Small intestine (tissue), 7 donors: ENCODE measurements at regions not wholly inside any gene's neighbourhood (a gene's known extent, or its start where the extent isn't known, plus 50 kb on each side); places are given as distances from the start of the nearest gene placed in this dataset.
A peak's percentile ranks its signal among the peaks of the same experiment; 100 is the strongest.

Experiments used
- DNase-seq, 2 donors: peaks; one replicate each; pipeline versions ENCODE4 v3.0.0 to v3.0.0-alpha.2; 2013
- FAIRE-seq: peaks from 2 replicates; lab custom pipeline; 2012; peaks lifted over from hg19 to GRCh38; lab: Jason Lieb, UNC
- H3K27ac ChIP-seq, 3 donors: one replicate each; pipeline ENCODE4 v1.5.1; 2013; ENCODE audit warnings: low read length in 2 of 3, mild to moderate bottlenecking in 2 of 3, control low read depth in 1 of 3, inconsistent platforms in 1 of 3, low read depth in 1 of 3, moderate library complexity in 1 of 3
- H3K27me3 ChIP-seq, 3 donors: one replicate each; pipeline ENCODE4 v1.6.1; 2013; ENCODE audit warnings: low read length in 3 of 3, inconsistent platforms in 1 of 3; ENCODE audit not compliant: control insufficient read depth in 3 of 3, insufficient read depth in 3 of 3
- H3K36me3 ChIP-seq, 3 donors: one replicate each; pipeline ENCODE4 v1.6.1; 2013; ENCODE audit warnings: low read length in 3 of 3, inconsistent platforms in 1 of 3, low read depth in 1 of 3, mild to moderate bottlenecking in 1 of 3, moderate library complexity in 1 of 3; ENCODE audit not compliant: control insufficient read depth in 3 of 3, insufficient read depth in 2 of 3
- H3K4me1 ChIP-seq, 3 donors: one replicate each; pipeline ENCODE4 v1.6.1; 2013; ENCODE audit warnings: low read length in 2 of 3, inconsistent platforms in 1 of 3, low read depth in 1 of 3, mild to moderate bottlenecking in 1 of 3, moderate library complexity in 1 of 3; ENCODE audit not compliant: control insufficient read depth in 3 of 3, insufficient read depth in 2 of 3
- H3K4me3 ChIP-seq, 3 donors: one replicate each; pipeline ENCODE4 v1.5.1; 2013; ENCODE audit warnings: low read length in 3 of 3, control low read depth in 1 of 3, inconsistent platforms in 1 of 3, low read depth in 1 of 3, mild to moderate bottlenecking in 1 of 3, moderate library complexity in 1 of 3
- H3K9me3 ChIP-seq, 2 donors: one replicate each; pipeline ENCODE4 v1.6.1; 2013; ENCODE audit warnings: low read depth in 1 of 2, low read length in 1 of 2; ENCODE audit not compliant: control insufficient read depth in 2 of 2, insufficient read depth in 1 of 2
- WGBS, 3 donors: extraction: QIAGEN DNeasy Blood & Tissue Kit; methylation state at CpG; one replicate each; pipeline ENCODE4 v1.1.7; 2013; 5-methylcytosine and 5-hydroxymethylcytosine counted together
- donor health status: healthy with polysubstance abuse.
- donor health status: control.
- donor health status: control.
- donor health status: Bipolar disorder and iron deficiency.
- donor health status: healthy.

- DNase-seq (no peak), FAIRE-seq (no peak)
Measured at GRCh38 chr6:14787250-14787649, 458.6 kb upstream of the JARID2 start.

GRCh38 chr6:14787677-14788076, 458.2 kb upstream of the JARID2 start:
- Histone ChIP-seq H3K36me3 (no peaks in the 10 kb centered on the region), H3K9me3 (peaks cover 0 to 2% of the 10 kb centered on the region in 2 donors), H3K4me3 (no peak overlapping the region), H3K4me1 (peaks cover 0 to 15% (median 0%) of the 10 kb centered on the region in 3 donors), H3K27me3 (no peaks in the 10 kb centered on the region), H3K27ac (no peak overlapping the region)
- DNase-seq: no peak
- FAIRE-seq: no peak
- WGBS, 3 donors: 80 to 92% (median 84%) methylated on average over 2 of the region's 2 CpGs

More at GRCh38 chr6:14787250-14787649, 458.6 kb upstream of the JARID2 start:
- Histone ChIP-seq H3K4me3 (no peak overlapping the region), H3K9me3 (peaks cover 0 to 2% of the 10 kb centered on the region in 2 donors), H3K27me3 (no peaks in the 10 kb centered on the region), H3K4me1 (peaks cover 0 to 11% (median 0%) of the 10 kb centered on the region in 3 donors), H3K36me3 (no peaks in the 10 kb centered on the region), H3K27ac (no peak overlapping the region)
- WGBS, 3 donors: 59 to 93% (median 65%) methylated on average over 2 of the region's 2 CpGs

GRCh38 chr6:14789996-14790395, 455.9 kb upstream of the JARID2 start:
- WGBS, 3 donors: 63 to 72% (median 67%) methylated on average over 4 of the region's 4 CpGs
- Histone ChIP-seq H3K27me3 (no peaks in the 10 kb centered on the region), H3K36me3 (no peaks in the 10 kb centered on the region), H3K4me3 (no peak overlapping the region), H3K4me1 (peaks cover 0 to 13% (median 0%) of the 10 kb centered on the region in 3 donors), H3K9me3 (no peaks in the 10 kb centered on the region), H3K27ac (no peak overlapping the region)
- FAIRE-seq: no peak
- DNase-seq: no peak

- FAIRE-seq: no peak
- H3K27me3 ChIP-seq: no peaks in the 10 kb centered on the region
- WGBS, 3 donors: 66 to 95% (median 91%) methylated on average over 1 of the region's 1 CpG
- no peaks in the 10 kb centered on the region for H3K9me3 ChIP-seq
- H3K36me3 ChIP-seq: no peaks in the 10 kb centered on the region
- H3K27ac ChIP-seq: no peak overlapping the region
- DNase-seq: no peak
- peaks cover 0 to 12% (median 0%) of the 10 kb centered on the region in 3 donors for H3K4me1 ChIP-seq
- H3K4me3 ChIP-seq: no peak overlapping the region
Measured at GRCh38 chr6:14790976-14791375, 454.9 kb upstream of the JARID2 start.

GRCh38 chr6:14791526-14791925, 454.3 kb upstream of the JARID2 start:
- H3K27me3 ChIP-seq: no peaks in the 10 kb centered on the region
- H3K4me3 ChIP-seq: no peak overlapping the region
- no peaks in the 10 kb centered on the region for H3K9me3 ChIP-seq
- H3K4me1 ChIP-seq: peaks cover 0 to 12% (median 0%) of the 10 kb centered on the region in 3 donors
- H3K27ac ChIP-seq: no peak overlapping the region
- FAIRE-seq (no peak), DNase-seq (no peak)
- H3K36me3 ChIP-seq: no peaks in the 10 kb centered on the region
- WGBS, 3 donors: 10 to 55% (median 31%) methylated on average over 2 of the region's 2 CpGs

- no peak for FAIRE-seq
- Histone ChIP-seq H3K27me3 (no peaks in the 10 kb centered on the region), H3K4me1 (peaks cover 0 to 12% (median 0%) of the 10 kb centered on the region in 3 donors), H3K36me3 (no peaks in the 10 kb centered on the region), H3K9me3 (no peaks in the 10 kb centered on the region), H3K27ac (no peak overlapping the region), H3K4me3 (no peak overlapping the region)
- WGBS, 3 donors: 18 to 50% (median 39%) methylated on average over 6 of the region's 6 CpGs
- peak; percentile 38 to 47 for DNase-seq
Measured at GRCh38 chr6:14792118-14792955, 453.5 kb upstream of the JARID2 start.

- DNase-seq (no peak), FAIRE-seq (no peak)
- Histone ChIP-seq H3K4me1 (peaks cover 0 to 13% (median 2%) of the 10 kb centered on the region in 3 donors), H3K27ac (no peak overlapping the region), H3K36me3 (no peaks in the 10 kb centered on the region), H3K27me3 (no peaks in the 10 kb centered on the region), H3K9me3 (no peaks in the 10 kb centered on the region), H3K4me3 (no peak overlapping the region)
- WGBS, 3 donors: 79 to 97% (median 92%) methylated on average over 7 of the region's 7 CpGs
Measured at GRCh38 chr6:14795451-14795850, 450.4 kb upstream of the JARID2 start.

- DNase-seq (no peak), FAIRE-seq (no peak)
- no peaks in the 10 kb centered on the region for H3K27me3 ChIP-seq
- H3K36me3 ChIP-seq: no peaks in the 10 kb centered on the region
- no peak overlapping the region for H3K4me3 ChIP-seq
- WGBS, 3 donors: 81 to 98% (median 88%) methylated on average over 2 of the region's 2 CpGs
- H3K27ac ChIP-seq: no peak overlapping the region
- peaks cover 0 to 9% (median 2%) of the 10 kb centered on the region in 3 donors for H3K4me1 ChIP-seq
- H3K9me3 ChIP-seq: no peaks in the 10 kb centered on the region
Measured at GRCh38 chr6:14796974-14797762, 448.7 kb upstream of the JARID2 start.
